GM21737 (cell line): ENCODE measurements at regions not wholly inside any gene's neighbourhood (a gene's known extent, or its start where the extent isn't known, plus 50 kb on each side); places are given as distances from the start of the nearest gene placed in this dataset.
"Not testable (repeated sequence)": the region's sequence is repeated elsewhere in the genome, so short reads cannot be mapped to it uniquely, and the experiment has no call there.

ENCODE experiments used
- ATAC-seq: cut with Tn5 transposase; IDR thresholded peaks from one replicate; pipeline ENCODE4 v1.9.1; 2021; ENCODE audit warnings: mild to moderate bottlenecking, moderate library complexity; ENCODE audit not compliant: unreplicated experiment

DNA sequence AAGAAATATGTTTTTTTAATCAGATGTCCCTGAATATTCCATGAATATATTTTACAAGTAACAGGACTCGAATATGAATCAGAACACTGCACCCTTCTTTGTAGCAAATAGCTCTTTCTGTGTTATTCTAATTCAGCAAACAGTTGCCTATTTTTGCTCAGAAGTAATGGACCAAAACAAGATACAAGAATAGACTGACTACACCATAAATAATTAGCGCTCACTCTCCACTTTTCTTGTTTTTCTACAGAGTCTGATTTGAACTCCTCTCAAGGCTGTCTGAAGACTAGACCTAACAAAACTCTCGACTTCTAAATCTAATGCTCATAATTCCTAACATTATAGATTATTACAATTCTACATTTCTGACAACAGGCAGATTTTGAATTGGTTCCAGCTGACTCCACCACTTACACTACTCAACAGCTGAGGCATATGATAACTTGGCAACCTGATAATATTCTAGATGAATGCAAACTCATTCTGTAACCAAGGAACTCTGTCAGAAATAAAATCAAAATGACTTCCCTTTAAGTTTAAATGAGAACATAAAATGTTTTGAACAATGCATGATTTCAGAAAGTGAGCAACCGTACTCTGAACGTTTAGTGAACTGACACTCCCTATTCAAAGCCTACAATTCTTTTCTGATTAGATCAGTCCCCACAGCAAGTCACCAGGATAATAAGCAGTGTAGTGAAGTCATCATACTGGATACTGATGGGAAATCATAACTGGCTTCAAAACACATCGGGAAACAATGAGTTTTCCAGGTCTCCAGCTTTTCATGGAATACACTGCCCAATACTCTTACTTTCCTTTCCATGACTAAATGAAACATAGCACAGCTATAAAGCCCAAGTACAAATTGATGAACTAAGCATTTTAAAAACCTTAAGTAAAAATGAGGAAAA is 114.2 kb upstream of the BEND6 start:
- ATAC-seq = no peak

DNA sequence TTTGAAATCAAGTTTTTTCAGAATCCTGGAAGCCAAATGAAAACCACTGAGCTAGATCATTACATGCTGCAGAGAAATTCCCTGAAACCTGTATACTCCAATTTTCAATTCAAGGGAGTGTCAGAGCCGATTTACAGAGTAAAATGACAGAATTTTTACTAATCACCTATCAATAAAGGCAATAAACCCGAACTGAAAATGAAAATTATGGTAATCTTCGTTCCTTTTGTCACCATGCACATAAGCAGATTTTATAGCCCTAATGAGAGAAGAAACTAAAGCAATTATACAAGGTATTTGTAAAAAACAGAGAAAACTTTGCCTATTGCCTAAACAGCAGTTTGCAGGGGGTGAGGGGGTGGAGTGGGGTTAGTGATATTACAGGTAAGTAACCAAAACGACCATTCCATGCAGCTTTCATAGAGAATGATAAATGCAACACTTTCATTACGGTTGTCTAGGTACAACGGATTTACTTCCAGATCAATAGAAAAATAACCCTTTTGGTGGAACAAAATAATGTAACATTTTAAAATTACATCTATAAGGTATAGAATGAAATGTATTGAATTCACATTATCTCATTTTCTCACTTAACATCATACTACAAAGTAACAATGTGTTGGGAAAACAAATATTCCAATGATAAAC is 115.2 kb upstream of the BEND6 start:
- ATAC-seq = no peak

DNA sequence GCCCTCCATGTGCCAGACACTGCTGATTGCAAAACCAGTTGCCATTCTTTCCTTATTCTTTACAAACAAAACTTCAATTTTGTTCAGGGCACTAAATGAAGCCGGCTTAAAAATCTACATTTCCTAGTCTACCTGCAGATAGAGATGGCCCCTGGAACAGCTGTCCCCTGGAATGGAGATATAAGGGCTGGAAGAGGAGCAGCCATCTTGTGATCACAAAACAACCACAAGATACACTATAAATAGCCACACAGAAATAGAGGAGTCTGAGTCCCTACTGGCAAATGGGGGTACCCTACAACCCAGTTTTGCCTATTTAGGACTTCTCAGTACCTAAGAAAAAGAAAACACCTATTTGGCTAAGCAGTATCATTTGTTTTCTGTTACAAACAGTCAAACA is 115.9 kb upstream of the BEND6 start:
- ATAC-seq = no peak

- ATAC-seq = no peak
Observed at GRCh38 chr6:56838016-56838555, 116.8 kb upstream of the BEND6 start.

DNA sequence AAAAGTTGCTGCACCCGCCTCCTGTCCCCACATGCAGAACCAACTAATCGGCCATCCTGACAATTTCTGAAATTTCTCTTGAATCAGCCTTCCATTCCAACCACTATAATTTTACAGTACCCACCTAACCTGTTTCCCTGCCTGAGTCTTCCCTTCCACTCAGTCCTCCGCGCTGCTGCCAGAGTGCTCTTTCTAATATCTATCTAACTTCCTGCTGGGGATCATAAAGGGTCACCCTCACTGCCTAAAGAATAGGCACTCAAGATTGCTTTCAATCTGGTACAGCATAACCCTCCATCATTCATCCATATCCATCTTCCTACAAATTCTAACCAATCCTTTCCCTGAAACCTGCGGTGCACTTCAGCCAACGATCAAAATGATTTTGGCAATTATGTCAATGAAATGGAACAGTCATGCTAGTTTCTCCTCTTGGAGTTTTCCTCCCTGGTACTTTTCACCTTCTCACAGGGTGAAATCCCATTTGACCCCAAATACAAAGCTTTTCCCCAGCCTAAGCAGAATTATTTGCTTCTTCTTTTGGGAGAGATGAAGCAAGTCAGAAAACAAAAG is 117.5 kb upstream of the BEND6 start:
- no peak for ATAC-seq

GRCh38 chr6:56835612-56836011 is 119.3 kb upstream of the BEND6 start:
- ATAC-seq = no peak

DNA sequence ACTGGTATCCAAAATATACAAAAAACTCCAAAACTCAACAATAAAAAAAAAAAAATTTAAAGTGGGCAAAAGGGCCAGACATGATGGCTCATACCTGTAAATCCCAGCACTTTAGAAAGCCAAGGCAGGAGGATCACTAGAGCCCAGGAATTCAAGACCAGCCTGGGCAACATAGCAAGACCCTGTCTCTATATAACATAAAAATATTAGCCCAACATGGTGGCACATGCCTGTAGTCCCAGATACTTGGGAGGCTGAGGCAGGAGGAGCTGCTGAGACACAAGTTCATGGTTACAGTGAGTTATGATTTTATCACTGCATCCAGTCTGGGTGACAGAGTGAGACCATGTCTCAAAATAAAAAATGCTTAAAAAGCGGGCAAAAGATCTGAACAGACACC is 121.0 kb upstream of the BEND6 start:
- ATAC-seq = no peak

DNA sequence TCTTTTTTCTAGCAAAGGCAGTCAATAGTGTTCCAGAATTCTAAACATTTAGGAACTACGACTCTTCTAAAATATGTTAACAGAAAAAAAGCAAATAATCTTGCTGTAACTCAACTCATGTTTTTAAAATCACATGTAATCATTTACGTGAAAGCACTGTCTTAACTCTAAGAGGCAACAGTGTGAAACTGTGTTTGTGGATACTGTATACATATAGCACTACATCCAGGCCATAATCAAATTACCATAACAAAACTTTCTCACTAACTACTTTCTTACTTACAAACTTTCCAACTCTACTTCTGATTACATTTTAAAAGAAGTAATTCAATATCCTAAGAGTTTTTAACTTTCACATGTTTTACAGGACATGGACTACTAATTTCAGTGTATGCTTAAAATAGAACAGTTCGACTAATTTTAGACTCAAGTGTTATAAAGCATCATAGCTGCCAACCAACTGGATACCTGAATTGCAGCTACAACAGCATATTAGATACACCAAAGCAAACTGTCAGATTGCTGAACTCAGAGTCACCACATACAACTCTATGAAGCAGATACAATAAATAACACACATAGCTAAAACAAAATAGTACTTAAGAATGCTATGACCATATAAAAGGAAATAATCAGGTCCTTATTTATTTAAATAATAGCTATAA is 121.6 kb upstream of the BEND6 start:
- ATAC-seq = no peak

GRCh38 chr6:56832225-56832624 is 122.7 kb upstream of the BEND6 start:
- no peak for ATAC-seq

DNA sequence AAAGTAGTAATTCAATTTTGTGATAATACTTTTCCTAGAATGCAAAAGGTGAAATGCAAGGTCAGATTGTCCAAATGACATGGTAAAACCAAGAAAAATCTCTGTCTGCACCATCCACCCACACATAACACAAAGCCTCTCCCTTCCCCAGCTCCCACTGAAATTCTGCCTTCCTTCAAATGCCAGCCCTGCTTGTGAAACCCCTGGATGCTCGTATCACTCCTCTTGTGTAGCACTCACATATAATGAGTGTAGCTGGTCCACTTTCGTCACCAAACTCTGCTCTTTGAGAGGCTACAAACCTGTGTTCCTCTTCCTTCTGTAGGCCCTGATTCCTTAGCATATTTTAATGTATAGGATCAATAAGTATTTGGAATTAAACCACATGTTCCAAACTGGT is 123.6 kb upstream of the BEND6 start:
- ATAC-seq = no peak

DNA sequence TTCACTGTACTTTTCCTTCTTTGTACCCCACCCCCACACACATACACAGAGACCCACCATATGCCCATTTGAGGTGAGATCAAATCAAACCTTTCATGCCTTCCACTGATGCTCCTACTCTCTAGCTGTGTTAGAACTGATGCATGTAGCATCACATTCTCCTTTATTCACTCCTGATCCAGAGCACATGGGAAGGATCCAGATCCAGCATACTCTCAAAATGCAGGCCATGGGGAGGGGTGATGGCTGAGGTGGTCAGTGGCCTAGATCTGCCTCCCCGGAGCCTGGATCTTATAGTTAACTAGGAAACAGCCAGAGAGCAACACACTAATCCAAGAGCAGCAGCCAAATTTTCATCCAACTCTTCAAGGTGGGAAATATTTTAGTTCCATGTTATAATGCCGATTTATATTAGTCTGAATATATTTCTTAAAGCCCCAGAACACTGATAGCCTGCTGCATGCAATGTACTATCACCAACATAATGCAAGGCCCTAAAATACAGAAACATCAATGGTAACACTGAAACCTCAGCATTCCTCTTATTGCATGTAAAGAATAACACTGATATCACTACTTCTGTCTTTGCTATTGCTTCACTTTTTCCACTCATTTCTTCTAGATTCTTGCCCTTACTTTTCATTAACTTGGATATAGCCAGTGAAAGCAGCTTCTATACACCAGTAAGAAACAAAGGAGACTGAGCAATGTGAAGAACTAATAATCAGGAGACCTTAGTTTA is 126.8 kb upstream of the BEND6 start:
- no peak for ATAC-seq

DNA sequence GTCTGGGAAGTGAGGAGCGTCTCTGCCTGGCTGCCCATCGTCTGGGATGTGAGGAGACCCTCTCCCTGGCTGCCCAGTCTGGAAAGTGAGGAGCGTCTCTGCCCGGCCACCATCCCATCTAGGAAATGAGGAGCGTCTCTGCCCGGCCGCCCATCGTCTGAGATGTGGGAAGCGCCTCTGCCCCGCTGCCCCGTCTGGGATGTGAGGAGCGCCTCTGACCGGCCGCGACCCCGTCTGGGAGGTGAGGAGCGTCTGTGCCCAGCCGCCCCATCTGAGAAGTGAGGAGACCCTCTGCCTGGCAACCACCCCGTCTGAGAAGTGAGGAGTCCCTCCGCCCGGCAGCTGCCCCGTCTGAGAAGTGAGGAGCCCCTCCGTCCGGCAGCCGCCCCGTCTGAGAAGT is 130.5 kb upstream of the BEND6 start:
- ATAC-seq = not testable (repeated sequence)

DNA sequence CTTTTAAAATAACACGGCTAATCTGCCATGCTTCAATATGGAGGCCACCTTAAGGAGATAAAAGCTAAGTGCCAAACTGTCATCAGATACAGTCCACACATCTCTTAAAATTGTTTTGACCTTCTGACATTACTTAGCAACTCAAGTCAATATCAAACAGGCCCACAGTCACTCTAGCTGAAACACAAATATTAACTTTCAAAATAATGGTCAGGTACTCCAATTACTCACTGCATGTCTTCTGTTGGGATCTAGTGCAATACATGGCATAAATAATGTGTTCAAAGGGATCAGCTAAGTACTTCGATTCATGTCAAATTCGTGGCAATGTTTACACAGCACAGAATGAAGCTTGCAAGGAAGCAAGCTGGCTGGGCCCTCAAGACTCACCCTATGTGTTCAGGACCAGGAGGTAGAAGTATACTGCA is 133.9 kb upstream of the BEND6 start:
- no peak for ATAC-seq

GRCh38 chr6:56820060-56820459 is 134.8 kb upstream of the BEND6 start:
- ATAC-seq = no peak

DNA sequence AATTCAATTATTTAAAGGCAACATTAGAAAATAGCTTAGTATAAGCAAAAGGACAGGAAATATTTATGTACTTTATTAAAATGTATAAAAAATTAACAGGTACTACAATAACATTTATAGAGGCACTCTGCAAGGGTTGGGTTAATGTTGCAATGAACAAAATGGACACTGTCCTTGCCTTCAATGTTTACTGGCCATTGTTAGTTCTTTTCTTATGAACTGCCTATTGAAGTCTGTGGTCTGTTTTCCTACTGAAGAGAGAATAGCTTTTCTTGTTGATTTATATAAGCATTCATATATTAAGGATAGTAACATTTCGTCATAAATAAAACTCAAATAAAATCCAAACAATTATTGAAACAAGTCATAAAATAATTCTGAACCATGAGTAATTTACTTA is 135.3 kb upstream of the BEND6 start:
- no peak for ATAC-seq

DNA sequence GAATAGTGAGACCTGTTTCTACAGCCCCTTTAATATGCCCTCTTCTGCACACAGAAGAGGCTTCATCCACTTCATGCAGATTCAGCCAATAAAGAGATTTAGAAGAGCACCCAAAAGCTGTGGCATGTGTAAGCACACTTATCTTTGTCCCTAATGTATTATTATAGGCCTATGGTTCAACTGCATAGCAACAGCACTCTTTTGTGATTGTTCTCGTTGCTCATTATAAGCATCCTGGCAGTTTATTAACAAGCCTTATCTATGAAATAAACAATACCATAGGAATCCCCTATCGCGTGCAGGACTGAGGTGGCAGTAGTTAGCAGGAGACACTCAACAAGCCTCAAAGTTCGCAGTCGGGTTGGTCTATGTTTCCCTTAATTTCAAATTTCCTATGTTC is 138.5 kb upstream of the BEND6 start:
- ATAC-seq = no peak

- no peak for ATAC-seq
Observed at GRCh38 chr6:56815436-56815835, 139.5 kb upstream of the BEND6 start.

DNA sequence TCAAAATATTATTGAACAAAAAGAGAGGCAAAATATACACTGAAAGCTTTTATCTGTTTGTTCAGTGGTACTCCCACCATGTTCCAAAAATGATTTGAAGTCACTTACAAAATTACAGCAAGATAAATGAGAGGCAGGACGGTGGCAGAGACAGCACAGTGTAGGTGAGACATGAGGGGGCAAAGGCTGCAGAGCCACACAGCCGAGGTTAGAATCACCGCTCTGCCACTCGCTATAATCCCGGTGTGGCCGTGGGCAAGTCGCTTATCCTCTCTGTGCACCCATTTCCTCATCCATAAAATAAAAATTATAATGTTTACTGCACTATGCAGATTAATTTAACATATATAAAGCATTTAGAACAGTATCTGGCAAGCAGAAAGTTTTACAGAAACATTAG is 140.1 kb upstream of the BEND6 start:
- no peak for ATAC-seq

- no peak for ATAC-seq
Observed at GRCh38 chr6:56814308-56814707, 140.6 kb upstream of the BEND6 start.

DNA sequence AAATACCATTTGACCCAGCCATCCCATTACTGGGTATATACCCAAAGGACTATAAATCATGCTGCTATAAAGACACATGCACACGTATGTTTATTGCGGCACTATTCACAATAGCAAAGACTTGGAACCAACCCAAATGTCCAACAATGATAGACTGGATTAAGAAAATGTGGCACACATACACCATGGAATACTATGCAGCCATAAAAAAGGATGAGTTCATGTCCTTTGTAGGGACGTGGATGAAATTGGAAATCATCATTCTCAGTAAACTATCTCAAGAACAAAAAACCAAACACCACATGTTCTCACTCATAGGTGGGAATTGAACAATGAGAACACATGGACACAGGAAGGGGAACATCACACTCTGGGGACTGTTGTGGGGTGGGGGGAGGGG is 142.1 kb upstream of the BEND6 start:
- ATAC-seq = not testable (repeated sequence)
